ENCODE measurements at regions not wholly inside any gene's neighbourhood (a gene's known extent, or its start where the extent isn't known, plus 50 kb on each side); places are given as distances from the start of the nearest gene placed in this dataset.

DNA sequence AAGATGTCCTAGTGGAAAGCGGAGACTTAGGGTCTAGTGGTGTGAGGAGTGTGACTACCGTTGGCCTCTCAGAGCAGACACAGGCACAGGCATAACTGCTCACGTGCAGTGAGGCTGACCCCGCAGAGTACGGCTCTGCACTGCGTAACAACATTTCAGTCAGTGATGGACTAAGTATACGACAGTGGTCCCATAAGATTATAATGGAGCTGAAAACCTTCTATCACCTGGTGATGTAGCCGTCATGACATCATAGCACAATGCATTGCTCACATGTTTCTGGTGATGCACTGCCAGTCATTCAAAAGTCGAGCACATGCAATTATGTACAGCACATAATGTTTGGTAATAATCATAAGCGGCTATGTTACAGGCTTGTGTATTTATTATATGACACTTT is 179.6 kb downstream of the VAPA start:
- TF ChIP-seq, protein P1, sequence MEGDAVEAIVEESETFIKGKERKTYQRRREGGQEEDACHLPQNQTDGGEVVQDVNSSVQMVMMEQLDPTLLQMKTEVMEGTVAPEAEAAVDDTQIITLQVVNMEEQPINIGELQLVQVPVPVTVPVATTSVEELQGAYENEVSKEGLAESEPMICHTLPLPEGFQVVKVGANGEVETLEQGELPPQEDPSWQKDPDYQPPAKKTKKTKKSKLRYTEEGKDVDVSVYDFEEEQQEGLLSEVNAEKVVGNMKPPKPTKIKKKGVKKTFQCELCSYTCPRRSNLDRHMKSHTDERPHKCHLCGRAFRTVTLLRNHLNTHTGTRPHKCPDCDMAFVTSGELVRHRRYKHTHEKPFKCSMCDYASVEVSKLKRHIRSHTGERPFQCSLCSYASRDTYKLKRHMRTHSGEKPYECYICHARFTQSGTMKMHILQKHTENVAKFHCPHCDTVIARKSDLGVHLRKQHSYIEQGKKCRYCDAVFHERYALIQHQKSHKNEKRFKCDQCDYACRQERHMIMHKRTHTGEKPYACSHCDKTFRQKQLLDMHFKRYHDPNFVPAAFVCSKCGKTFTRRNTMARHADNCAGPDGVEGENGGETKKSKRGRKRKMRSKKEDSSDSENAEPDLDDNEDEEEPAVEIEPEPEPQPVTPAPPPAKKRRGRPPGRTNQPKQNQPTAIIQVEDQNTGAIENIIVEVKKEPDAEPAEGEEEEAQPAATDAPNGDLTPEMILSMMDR (IDR thresholded peaks at IDR 0.05), result no peak
- TF ChIP-seq POLR2AphosphoS5 (IDR thresholded peaks at IDR 0.05; ENCODE audit: insufficient read depth in 1 of 2, low read depth in 1 of 2), result no peak
